G401.6 (cell line): ENCODE measurements at regions not wholly inside any gene's neighbourhood (a gene's known extent, or its start where the extent isn't known, plus 50 kb on each side); places are given as distances from the start of the nearest gene placed in this dataset.

Source experiments
- FAIRE-seq: peaks from 2 replicates; lab custom pipeline; 2012; peaks lifted over from hg19 to GRCh38; lab: Jason Lieb, UNC

- no peak for FAIRE-seq
Measured at GRCh38 chr2:8514274-8514662, 167.6 kb upstream of the ID2 start.

- FAIRE-seq: no peak
Measured at GRCh38 chr2:8514796-8515758, 166.8 kb upstream of the ID2 start.

- no peak for FAIRE-seq
Measured at GRCh38 chr2:8515864-8516533, 165.9 kb upstream of the ID2 start.

- FAIRE-seq: no peak
Measured at GRCh38 chr2:8517850-8518498, 163.9 kb upstream of the ID2 start.

- FAIRE-seq: no peak
Measured at GRCh38 chr2:8518979-8519668, 162.7 kb upstream of the ID2 start.

GRCh38 chr2:8520791-8521344 is 161.0 kb upstream of the ID2 start:
- FAIRE-seq: no peak

- FAIRE-seq: no peak
Measured at GRCh38 chr2:8522687-8523086, 159.2 kb upstream of the ID2 start.

- FAIRE-seq: no peak
Measured at GRCh38 chr2:8524388-8524787, 157.5 kb upstream of the ID2 start.

GRCh38 chr2:8524823-8525222 is 157.0 kb upstream of the ID2 start:
- no peak for FAIRE-seq

GRCh38 chr2:8525236-8525581 is 156.6 kb upstream of the ID2 start:
- no peak for FAIRE-seq

GRCh38 chr2:8525582-8526402 is 156.1 kb upstream of the ID2 start:
- FAIRE-seq: no peak

GRCh38 chr2:8526403-8526696 is 155.5 kb upstream of the ID2 start:
- no peak for FAIRE-seq

- no peak for FAIRE-seq
Measured at GRCh38 chr2:8527031-8527430, 154.8 kb upstream of the ID2 start.

GRCh38 chr2:8527676-8528075 is 154.2 kb upstream of the ID2 start:
- no peak for FAIRE-seq

GRCh38 chr2:8528863-8529262 is 153.0 kb upstream of the ID2 start:
- FAIRE-seq: no peak

GRCh38 chr2:8529706-8530277 is 152.1 kb upstream of the ID2 start:
- no peak for FAIRE-seq

- no peak for FAIRE-seq
Measured at GRCh38 chr2:8531481-8531880, 150.4 kb upstream of the ID2 start.

- no peak for FAIRE-seq
Measured at GRCh38 chr2:8532438-8532837, 149.4 kb upstream of the ID2 start.

- FAIRE-seq: no peak
Measured at GRCh38 chr2:8533923-8534322, 147.9 kb upstream of the ID2 start.

- no peak for FAIRE-seq
Measured at GRCh38 chr2:8534386-8534728, 147.5 kb upstream of the ID2 start.

GRCh38 chr2:8534729-8535468 is 147.0 kb upstream of the ID2 start:
- FAIRE-seq: no peak
